GM06990 (cell line): ENCODE measurements at regions not wholly inside any gene's neighbourhood (a gene's known extent, or its start where the extent isn't known, plus 50 kb on each side); places are given as distances from the start of the nearest gene placed in this dataset.

Experiments
- DNase-seq: peaks from one replicate; pipeline ENCODE4 v3.0.0-alpha.2; 2011; ENCODE audit not compliant: insufficient read length; ENCODE audit errors: extremely low read depth
- H3K27me3 ChIP-seq: replicated peaks from 2 replicates; pipeline ENCODE4 v1.6.0; 2011; ENCODE audit warnings: low read length; ENCODE audit not compliant: control insufficient read depth, insufficient read depth
- H3K36me3 ChIP-seq: 2 replicates; pipeline ENCODE4 v1.5.1; 2011; ENCODE audit warnings: low read length; ENCODE audit not compliant: control insufficient read depth, insufficient read depth
- H3K4me3 ChIP-seq: replicated peaks from 2 replicates; pipeline ENCODE4 v1.5.1; 2011; ENCODE audit warnings: low read depth, mild to moderate bottlenecking, control low read depth, low read length
- CTCF ChIP-seq: IDR thresholded peaks from 2 replicates; pipeline ENCODE4 v1.5.1; 2011; ENCODE audit warnings: low read length, control low read depth, mild to moderate bottlenecking, inconsistent platforms; ENCODE audit not compliant: insufficient read depth, poor library complexity, severe bottlenecking

- Histone ChIP-seq H3K4me3 (no peak overlapping the region), H3K36me3 (no peaks in the 10 kb centered on the region), H3K27me3 (no peaks in the 10 kb centered on the region)
- no peak for TF ChIP-seq CTCF
- no peak for DNase-seq
These were observed 245.2 kb downstream of the RBM26 start for GRCh38 chr13:79160818-79161217.

- Histone ChIP-seq H3K36me3 (no peaks in the 10 kb centered on the region), H3K27me3 (no peaks in the 10 kb centered on the region), H3K4me3 (no peak overlapping the region)
- peak; percentile 32 for TF ChIP-seq CTCF
- no peak for DNase-seq
These were observed 250.2 kb downstream of the RBM26 start for GRCh38 chr13:79155883-79156282.

GRCh38 chr13:79149210-79149609 lies 256.8 kb downstream of the RBM26 start:
- TF ChIP-seq CTCF: no peak
- H3K4me3 ChIP-seq: no peak overlapping the region
- no peaks in the 10 kb centered on the region for H3K27me3 ChIP-seq
- H3K36me3 ChIP-seq: no peaks in the 10 kb centered on the region
- no peak for DNase-seq

DNA sequence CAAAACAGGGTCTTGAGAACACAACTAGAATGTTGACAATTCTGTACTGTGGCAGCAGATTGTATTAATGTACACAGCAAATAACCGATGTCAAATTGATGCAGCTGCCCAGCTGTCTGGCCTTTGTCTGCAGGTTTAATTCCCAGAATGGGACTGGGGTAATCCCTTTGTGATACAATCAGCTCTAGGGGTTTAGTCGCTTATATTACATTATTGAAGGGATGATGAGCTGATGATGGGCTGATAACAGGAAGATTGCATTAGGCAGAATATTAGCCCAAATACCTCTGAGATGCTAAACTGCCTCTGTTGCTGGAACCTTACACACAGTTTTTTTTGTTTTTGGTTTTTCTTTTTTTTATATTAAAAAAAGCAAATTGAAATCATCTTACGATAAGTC lies 265.0 kb downstream of the RBM26 start:
- no peak for TF ChIP-seq CTCF
- H3K27me3 ChIP-seq: no peaks in the 10 kb centered on the region
- no peak for DNase-seq
- H3K36me3 ChIP-seq: no peaks in the 10 kb centered on the region
- no peak overlapping the region for H3K4me3 ChIP-seq

GRCh38 chr13:79128158-79128557 lies 277.9 kb downstream of the RBM26 start:
- no peak for DNase-seq
- no peak for TF ChIP-seq CTCF
- H3K27me3 ChIP-seq: no peaks in the 10 kb centered on the region
- no peak overlapping the region for H3K4me3 ChIP-seq
- H3K36me3 ChIP-seq: no peaks in the 10 kb centered on the region

DNA sequence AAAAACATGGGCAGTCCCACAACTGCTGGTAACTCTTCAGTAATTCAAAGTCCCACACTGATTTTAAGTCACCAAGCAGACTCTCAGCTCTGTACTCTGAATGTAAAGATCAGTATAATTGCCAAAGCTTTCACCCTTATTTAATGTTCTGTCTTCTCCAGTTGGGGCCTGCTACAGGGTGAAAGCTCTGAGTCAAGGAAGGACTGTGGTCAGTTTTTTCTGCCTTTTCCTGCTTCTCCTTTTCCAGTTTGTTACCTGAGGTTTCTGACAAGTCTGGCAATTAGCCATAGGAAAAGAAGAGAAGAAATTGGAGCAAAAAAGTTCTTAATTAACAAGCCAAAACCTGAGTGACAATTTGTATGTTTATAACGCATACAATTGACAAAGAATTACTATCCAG lies 279.3 kb downstream of the RBM26 start:
- H3K27me3 ChIP-seq: no peaks in the 10 kb centered on the region
- no peak overlapping the region for H3K4me3 ChIP-seq
- no peak for DNase-seq
- no peak for TF ChIP-seq CTCF
- no peaks in the 10 kb centered on the region for H3K36me3 ChIP-seq
